Lower lobe of right lung (tissue), 2 donors: ENCODE measurements at regions not wholly inside any gene's neighbourhood (a gene's known extent, or its start where the extent isn't known, plus 50 kb on each side); places are given as distances from the start of the nearest gene placed in this dataset.

Experiments used
- ATAC-seq, 2 donors: fragments of 200-7000 bp; cut with Tn5 transposase; one replicate each; pipeline ENCODE4 v1.9.1; 2020 to 2022; ENCODE audit warnings: mild to moderate bottlenecking in 2 of 2, moderate library complexity in 2 of 2
- DNase-seq: peaks from one replicate; pipeline ENCODE4 v3.0.0-alpha.2; 2020
- H3K27ac ChIP-seq: fragments of 200-600 bp; one replicate; pipeline ENCODE4 v1.8.0; 2022
- H3K27me3 ChIP-seq: fragments of 200-600 bp; one replicate; pipeline ENCODE4 v1.8.0; 2022; ENCODE audit warnings: low read depth
- H3K36me3 ChIP-seq: fragments of 200-600 bp; one replicate; pipeline ENCODE4 v1.8.0; 2022; ENCODE audit warnings: mild to moderate bottlenecking
- H3K4me1 ChIP-seq: fragments of 200-600 bp; one replicate; pipeline ENCODE4 v1.8.0; 2022
- H3K4me3 ChIP-seq: fragments of 200-600 bp; one replicate; pipeline ENCODE4 v1.8.0; 2022; ENCODE audit warnings: mild to moderate bottlenecking
- H3K9me3 ChIP-seq: fragments of 200-600 bp; one replicate; pipeline ENCODE4 v1.8.0; 2022
- intact Hi-C: fragments of 100-400 bp; cut with DNase I; formaldehyde crosslinking; loops from one replicate; pipeline ENCODE4 v1.11.0; 2022
- TF ChIP-seq, protein P1 (sequence below): fragments of 200-600 bp; IDR thresholded peaks from one replicate; pipeline ENCODE4 v1.8.0; 2022; ENCODE audit warnings: antibody characterized with exemption, mild to moderate bottlenecking
- donor health status: DM: no; HTN: yes; CAD: no; lungs with severe emphysema.

DNA sequence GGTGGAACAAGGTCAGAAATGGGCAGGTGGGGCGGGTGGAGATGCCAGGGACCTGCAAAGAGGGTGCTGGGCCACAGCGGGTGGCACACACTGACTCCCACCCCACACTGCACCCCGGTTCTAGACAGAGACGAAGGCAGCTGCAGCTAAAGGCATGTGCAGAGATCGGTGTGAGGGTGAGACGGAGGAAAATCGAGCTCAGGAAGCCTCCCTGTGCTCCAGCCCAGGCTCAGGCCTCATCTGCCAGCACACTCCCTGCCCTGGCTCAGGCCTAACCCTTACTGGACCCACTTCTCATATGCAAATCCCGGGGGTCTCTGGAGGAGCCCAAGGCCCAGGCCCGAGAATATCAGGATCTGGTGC is 130.8 kb upstream of the PPP1R26 start:
- TF ChIP-seq, protein P1, sequence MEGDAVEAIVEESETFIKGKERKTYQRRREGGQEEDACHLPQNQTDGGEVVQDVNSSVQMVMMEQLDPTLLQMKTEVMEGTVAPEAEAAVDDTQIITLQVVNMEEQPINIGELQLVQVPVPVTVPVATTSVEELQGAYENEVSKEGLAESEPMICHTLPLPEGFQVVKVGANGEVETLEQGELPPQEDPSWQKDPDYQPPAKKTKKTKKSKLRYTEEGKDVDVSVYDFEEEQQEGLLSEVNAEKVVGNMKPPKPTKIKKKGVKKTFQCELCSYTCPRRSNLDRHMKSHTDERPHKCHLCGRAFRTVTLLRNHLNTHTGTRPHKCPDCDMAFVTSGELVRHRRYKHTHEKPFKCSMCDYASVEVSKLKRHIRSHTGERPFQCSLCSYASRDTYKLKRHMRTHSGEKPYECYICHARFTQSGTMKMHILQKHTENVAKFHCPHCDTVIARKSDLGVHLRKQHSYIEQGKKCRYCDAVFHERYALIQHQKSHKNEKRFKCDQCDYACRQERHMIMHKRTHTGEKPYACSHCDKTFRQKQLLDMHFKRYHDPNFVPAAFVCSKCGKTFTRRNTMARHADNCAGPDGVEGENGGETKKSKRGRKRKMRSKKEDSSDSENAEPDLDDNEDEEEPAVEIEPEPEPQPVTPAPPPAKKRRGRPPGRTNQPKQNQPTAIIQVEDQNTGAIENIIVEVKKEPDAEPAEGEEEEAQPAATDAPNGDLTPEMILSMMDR = no peak
- intact Hi-C loops = no loop called here
- Histone ChIP-seq H3K36me3 (no peaks in the 10 kb centered on the region), H3K4me1 (no peaks in the 10 kb centered on the region), H3K9me3 (no peaks in the 10 kb centered on the region), H3K27ac (no peak overlapping the region), H3K4me3 (no peak overlapping the region), H3K27me3 (peaks cover 40% of the 10 kb centered on the region)
- no peak for DNase-seq
- ATAC-seq = no peak

DNA sequence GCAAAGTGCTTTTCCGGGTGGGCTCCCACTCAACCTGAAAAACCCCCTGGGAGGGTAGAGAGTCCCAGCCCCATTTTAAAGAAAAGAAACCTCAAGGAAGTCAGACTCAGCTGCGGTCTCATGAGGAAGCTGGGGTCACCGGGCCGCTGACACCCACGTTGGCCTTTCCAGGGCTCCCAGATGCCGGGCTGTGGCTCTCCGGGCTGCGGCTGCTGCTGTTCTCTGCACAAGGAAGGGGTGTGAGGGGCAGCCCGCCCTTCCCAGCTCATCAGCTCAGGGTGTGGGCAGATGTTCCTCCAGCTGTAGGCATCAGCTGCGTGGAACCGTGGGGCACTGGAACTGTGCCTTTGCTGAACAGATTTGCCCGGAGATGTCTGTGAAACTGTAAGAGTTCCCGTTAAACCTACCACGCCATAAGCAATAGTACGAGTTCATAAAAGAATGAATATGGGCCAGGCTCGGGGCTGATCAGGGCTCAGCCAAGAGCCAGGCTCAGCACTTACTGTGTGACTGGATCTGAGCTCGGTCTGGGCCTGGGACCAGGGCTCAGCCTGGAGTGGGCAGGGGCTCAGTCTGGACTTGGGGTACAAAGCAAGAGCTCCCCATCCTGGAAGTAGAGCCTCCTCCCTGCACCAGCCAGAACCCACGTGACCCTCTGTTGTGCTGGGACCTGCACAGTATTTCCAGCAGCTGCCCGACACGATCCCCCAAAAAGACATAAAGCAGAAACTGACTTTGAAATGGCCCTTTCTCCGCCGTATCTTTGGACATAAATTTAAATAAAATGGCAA is 130.2 kb upstream of the PPP1R26 start:
- Histone ChIP-seq H3K4me1 (no peaks in the 10 kb centered on the region), H3K27ac (no peak overlapping the region), H3K27me3 (peaks cover 38% of the 10 kb centered on the region), H3K4me3 (no peak overlapping the region), H3K36me3 (no peaks in the 10 kb centered on the region), H3K9me3 (no peaks in the 10 kb centered on the region)
- no peak for DNase-seq
- intact Hi-C loops = no loop called here
- no peak for ATAC-seq
- TF ChIP-seq, protein P1 = no peak

DNA sequence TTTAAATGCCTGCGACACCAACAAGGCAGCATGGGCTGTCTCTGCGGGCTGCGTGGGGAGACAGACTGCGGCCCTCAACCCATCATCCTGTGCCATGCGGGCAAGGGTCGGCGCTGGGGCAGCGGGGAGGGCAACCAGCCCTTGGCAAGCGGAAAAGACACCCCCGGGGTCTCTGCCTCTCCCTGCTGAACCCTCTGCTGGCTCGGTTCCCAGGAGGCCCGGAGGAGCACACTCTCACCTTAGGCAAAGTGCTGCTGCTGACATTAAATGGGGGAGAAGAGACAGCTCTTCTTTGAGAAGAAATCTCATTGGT is 129.6 kb upstream of the PPP1R26 start:
- H3K4me1 ChIP-seq = no peaks in the 10 kb centered on the region
- DNase-seq (no peak), ATAC-seq (no peak)
- H3K36me3 ChIP-seq = no peaks in the 10 kb centered on the region
- H3K9me3 ChIP-seq = no peaks in the 10 kb centered on the region
- no peak overlapping the region for H3K27ac ChIP-seq
- H3K27me3 ChIP-seq = peaks cover 32% of the 10 kb centered on the region
- intact Hi-C loops = no loop called here
- no peak overlapping the region for H3K4me3 ChIP-seq
- TF ChIP-seq, protein P1 = no peak

DNA sequence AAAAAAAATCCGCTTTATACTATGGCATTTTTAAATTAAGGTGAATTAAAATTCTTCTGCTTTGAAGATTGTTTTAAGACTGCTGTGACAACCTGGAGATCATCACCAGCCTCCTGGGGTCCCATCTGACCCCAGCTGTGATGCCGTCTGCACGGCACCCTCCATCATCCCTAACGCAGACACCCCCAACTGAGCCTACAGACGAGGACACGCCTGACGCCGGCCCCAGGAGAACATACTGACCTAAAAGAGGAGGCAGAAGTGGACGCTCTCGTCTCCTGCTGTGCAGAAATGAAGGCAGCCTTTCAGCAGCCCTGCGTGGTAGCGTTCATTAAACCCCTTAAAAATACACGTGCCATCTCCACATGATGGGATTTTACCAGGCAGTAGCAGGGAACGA is 125.6 kb upstream of the PPP1R26 start:
- TF ChIP-seq, protein P1 = no peak
- no peaks in the 10 kb centered on the region for H3K36me3 ChIP-seq
- H3K27me3 ChIP-seq = peaks cover 14% of the 10 kb centered on the region
- no peak overlapping the region for H3K4me3 ChIP-seq
- H3K27ac ChIP-seq = no peak overlapping the region
- no peaks in the 10 kb centered on the region for H3K4me1 ChIP-seq
- intact Hi-C loops = no loop called here
- H3K9me3 ChIP-seq = no peaks in the 10 kb centered on the region
- ATAC-seq (no peak), DNase-seq (no peak)

DNA sequence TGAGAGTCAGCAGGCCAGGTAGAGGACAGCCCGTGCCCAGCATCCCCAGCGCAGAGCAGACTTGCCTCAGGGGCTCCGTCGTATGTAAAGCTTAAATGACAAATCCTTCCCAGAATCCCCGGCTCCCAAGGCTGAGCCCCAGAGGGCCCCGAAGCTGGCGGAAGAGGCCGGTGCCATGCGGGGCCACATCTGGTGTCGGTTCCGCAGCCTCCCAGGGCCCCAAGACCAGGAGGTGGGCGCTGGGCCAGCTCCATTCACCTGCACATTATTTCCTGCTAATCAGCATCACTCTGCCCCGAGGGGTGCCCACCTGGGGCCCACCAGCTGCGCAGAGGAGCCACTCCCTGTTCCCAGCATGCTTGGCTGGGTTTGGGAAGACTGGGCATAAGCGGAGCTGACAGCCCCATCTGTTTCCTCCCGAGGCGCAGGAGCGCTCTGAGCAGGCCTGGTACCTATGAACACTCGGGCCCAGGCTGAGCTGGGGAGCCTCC is 124.0 kb upstream of the PPP1R26 start:
- Histone ChIP-seq H3K4me3 (no peak overlapping the region), H3K27me3 (peaks cover 11% of the 10 kb centered on the region), H3K36me3 (no peaks in the 10 kb centered on the region), H3K4me1 (no peaks in the 10 kb centered on the region), H3K27ac (no peak overlapping the region), H3K9me3 (no peaks in the 10 kb centered on the region)
- no peak for ATAC-seq
- no peak for DNase-seq
- TF ChIP-seq, protein P1 = no peak
- intact Hi-C loops = no loop called here
